HepG2 (cell line): ENCODE measurements at regions not wholly inside any gene's neighbourhood (a gene's known extent, or its start where the extent isn't known, plus 50 kb on each side); places are given as distances from the start of the nearest gene placed in this dataset.

ENCODE experiments used
- ATAC-seq: fragments of 200-7000 bp; cut with Tn5 transposase; 3 replicates; pipeline ENCODE4 v1.9.1; 2020; ENCODE audit warnings: mild to moderate bottlenecking, moderate library complexity
- BruUV-seq: library from RNA; stranded (reverse); fragments of 400-500 nt; replicated peaks from 2 replicates; lab custom pipeline; 2021; lab: Mats Ljungman, UMichigan
- CTCF ChIA-PET: fragments of 300-600 bp; formaldehyde crosslinking; extraction: SDS; loops from one replicate; lab custom pipeline; 2021; ENCODE audit warnings: low total read pairs, inconsistent platforms, low intra/inter-chr PET ratio; lab: Yijun Ruan, JAX
- POLR2A ChIA-PET: fragments of 350-600 bp; sonication (Branson Sonifier 250); formaldehyde crosslinking; loops from one replicate; lab custom pipeline; 2020; ENCODE audit warnings: antibody characterized with exemption, inconsistent platforms; lab: Yijun Ruan, JAX
- DNase-seq: peaks from one replicate; pipeline ENCODE4 v3.0.0-alpha.2; 2015; ENCODE audit warnings: low spot score
- FAIRE-seq: peaks from 3 replicates; lab custom pipeline; 2011; peaks lifted over from hg19 to GRCh38; lab: Jason Lieb, UNC
- H2AFZ ChIP-seq: one replicate; pipeline ENCODE4 v1.6.1; 2011; ENCODE audit warnings: low read length, inconsistent platforms
- H3K27ac ChIP-seq: fragments of 300-600 bp; 3 replicates; pipeline ENCODE4 v1.8.0; 2011; ENCODE audit warnings: mixed run types, mild to moderate bottlenecking, mixed read lengths, low read length, inconsistent platforms; ENCODE audit not compliant: insufficient read depth; ENCODE audit errors: extremely low read length
- H3K27me3 ChIP-seq, 2 experiments: fragments of 200-600 bp in 1 of 2; 2 replicates in 1 of 2; 3 replicates in 1 of 2; pipeline versions ENCODE4 v1.6.0 to v1.8.0; 2011; ENCODE audit warnings: low read length in 2 of 2, mild to moderate bottlenecking in 2 of 2, moderate library complexity in 2 of 2, inconsistent platforms in 1 of 2; ENCODE audit not compliant: insufficient read depth in 2 of 2, control insufficient read depth in 1 of 2
- H3K36me3 ChIP-seq, 2 experiments: fragments of 200-600 bp in 1 of 2; replicated peaks in 1 of 2; 2 replicates in 1 of 2; 3 replicates in 1 of 2; pipeline versions ENCODE4 v1.5.1 to v1.8.0; 2011; ENCODE audit warnings: low read length in 2 of 2, inconsistent platforms in 1 of 2; ENCODE audit not compliant: insufficient read depth in 2 of 2, control insufficient read depth in 1 of 2
- H3K4me1 ChIP-seq: 2 replicates; pipeline ENCODE4 v1.5.1; 2012; ENCODE audit warnings: low read length, inconsistent platforms; ENCODE audit not compliant: insufficient read depth
- H3K4me2 ChIP-seq: 2 replicates; pipeline ENCODE4 v1.6.0; 2011; ENCODE audit warnings: low read depth, low read length, inconsistent platforms
- H3K4me3 ChIP-seq, 3 experiments: fragments of 200-600 bp in 1 of 3; sonication (generic), shearing (Covaris generic) in 1 of 3; replicated peaks in 1 of 3; 2 replicates each; pipeline ENCODE4 v1.5.1; 2011 to 2016; ENCODE audit warnings: low read length in 3 of 3, inconsistent platforms in 2 of 3, low read depth in 2 of 3, mild to moderate bottlenecking in 2 of 3, control low read depth in 1 of 3, mixed read lengths in 1 of 3; ENCODE audit not compliant: insufficient read depth in 1 of 3
- H3K79me2 ChIP-seq: one replicate; pipeline ENCODE4 v1.6.1; 2011; ENCODE audit warnings: low read length, inconsistent platforms; ENCODE audit not compliant: insufficient read depth
- H3K9ac ChIP-seq: 2 replicates; pipeline ENCODE4 v1.6.0; 2011; ENCODE audit warnings: mild to moderate bottlenecking, low read depth, low read length, inconsistent platforms; ENCODE audit not compliant: insufficient read depth
- H3K9me3 ChIP-seq: 2 replicates; pipeline ENCODE4 v1.5.1; 2012; ENCODE audit warnings: mild to moderate bottlenecking, low read length
- H4K20me1 ChIP-seq: 2 replicates; pipeline ENCODE4 v1.6.0; 2011; ENCODE audit warnings: inconsistent platforms, mild to moderate bottlenecking, low read length, moderate library complexity; ENCODE audit not compliant: insufficient read depth
- ARNT ChIP-seq: fragments of 450-650 bp; IDR thresholded peaks from 2 replicates; pipeline ENCODE4 v1.6.1; 2017
- ATF7 ChIP-seq, 2 experiments: fragments of 450-650 bp in 1 of 2; sonication (generic) in 1 of 2; formaldehyde crosslinking in 1 of 2; IDR thresholded peaks; 2 replicates each; pipeline versions ENCODE4 v1.4.0 to v1.6.1; 2016 to 2020; ENCODE audit warnings: antibody characterized with exemption in 1 of 2, mild to moderate bottlenecking in 1 of 2, missing genetic modification reagents in 1 of 2
- CHD2 ChIP-seq: IDR thresholded peaks from 2 replicates; pipeline ENCODE4 v1.6.1; 2011; ENCODE audit warnings: low read depth, low read length, improper control_type of control experiment
- HNRNPK ChIP-seq: fragments of 200-400 bp; formaldehyde crosslinking; IDR thresholded peaks from 2 replicates; pipeline ENCODE4 v1.6.1; 2018; ENCODE audit warnings: low read length, low read depth, moderate library complexity, mild to moderate bottlenecking; ENCODE audit not compliant: poor library complexity, severe bottlenecking
- KAT8 ChIP-seq: IDR thresholded peaks from 2 replicates; pipeline ENCODE4 v1.6.1; 2016; ENCODE audit warnings: missing genetic modification reagents, missing compliant biosample characterization
- MAFF ChIP-seq: IDR thresholded peaks from 2 replicates; pipeline ENCODE4 v1.6.1; 2011; ENCODE audit warnings: low read depth, low read length, improper control_type of control experiment
- MAFK ChIP-seq, 2 experiments: IDR thresholded peaks in 1 of 2; conservative IDR thresholded peaks in 1 of 2; 2 replicates each; pipeline ENCODE4 v1.6.1; 2011; ENCODE audit warnings: improper control_type of control experiment in 2 of 2, low read length in 2 of 2
- MIER2 ChIP-seq: IDR thresholded peaks from 2 replicates; pipeline ENCODE4 v1.6.1; 2016; ENCODE audit warnings: missing biosample characterization, missing genetic modification reagents
- PRPF4 ChIP-seq: fragments of 200-400 bp; formaldehyde crosslinking; IDR thresholded peaks from 2 replicates; pipeline ENCODE4 v1.6.1; 2016; ENCODE audit warnings: low read length, low read depth; ENCODE audit not compliant: poor library complexity, severe bottlenecking
- TBX2 ChIP-seq: sonication (generic); formaldehyde crosslinking; IDR thresholded peaks from 2 replicates; pipeline ENCODE4 v1.5.0; 2020; ENCODE audit warnings: missing genetic modification reagents, mild to moderate bottlenecking, borderline replicate concordance
- TCF7L2 ChIP-seq: IDR thresholded peaks from 2 replicates; pipeline ENCODE4 v1.6.1; 2011; ENCODE audit warnings: mild to moderate bottlenecking, low read depth, low read length, moderate library complexity
- THAP11 ChIP-seq: IDR thresholded peaks from 2 replicates; pipeline ENCODE4 v1.6.1; 2016; ENCODE audit warnings: missing biosample characterization, missing genetic modification reagents
- ZNF12 ChIP-seq: sonication (generic); formaldehyde crosslinking; IDR thresholded peaks from 2 replicates; pipeline ENCODE4 v1.5.0; 2020; ENCODE audit warnings: missing genetic modification reagents
- WGBS: methylation state at CpG from one replicate; pipeline ENCODE4 v1.1.6; 2017; ENCODE audit warnings: low lambda C conversion rate; 5-methylcytosine and 5-hydroxymethylcytosine counted together
- in situ Hi-C: cut with HindIII; loops from 2 replicates; pipeline ENCODE4 v1.10.0; 2017; ENCODE audit warnings: low pct_unique_long_range_greater_than_20kb; ENCODE audit not compliant: extremely low pct_ligation_motif_present
- intact Hi-C: fragments of 100-400 bp; cut with micrococcal nuclease; formaldehyde crosslinking; loops from one replicate; pipeline ENCODE4 v1.10.0; 2022; ENCODE audit not compliant: unreplicated experiment
- TF ChIP-seq, protein P1 (sequence below): sonication (generic); formaldehyde crosslinking; conservative IDR thresholded peaks from 2 replicates; pipeline ENCODE4 v1.8.1; 2023; ENCODE audit warnings: missing genetic modification reagents

DNA sequence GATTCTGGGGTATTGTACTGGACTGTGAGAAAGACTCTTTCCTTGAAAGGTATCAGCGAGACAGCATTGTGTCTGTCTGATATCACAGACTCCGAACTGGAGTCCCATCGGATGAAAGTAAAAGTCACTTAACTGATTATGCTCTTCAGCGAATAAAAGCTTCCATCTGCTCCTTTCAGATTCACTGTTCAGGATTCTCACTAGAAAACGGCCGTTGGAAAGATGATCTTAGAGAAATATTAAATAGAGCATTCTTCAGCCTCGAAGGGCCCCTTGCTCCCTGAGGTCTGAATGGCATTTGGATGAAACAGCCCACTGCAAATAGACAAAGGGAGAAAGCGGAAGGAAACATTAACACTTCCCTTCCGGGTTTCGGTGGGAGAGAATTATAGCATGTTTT is 416.2 kb upstream of the PRKX start:
- FAIRE-seq = no peak
- in situ Hi-C loops = no loop called here

GRCh38 chrX:4118666-4119530 is 405.4 kb upstream of the PRKX start:
- no peak for FAIRE-seq
- DNase-seq = no peak
- Histone ChIP-seq H3K36me3 (no peaks in the 10 kb centered on the region), H3K9me3 (no peaks in the 10 kb centered on the region), H3K27ac (no peak overlapping the region), H3K79me2 (no peaks in the 10 kb centered on the region), H3K4me2 (no peak overlapping the region), H3K9ac (no peak overlapping the region), H3K4me1 (no peaks in the 10 kb centered on the region), H4K20me1 (no peaks in the 10 kb centered on the region), H3K27me3 (no peaks in the 10 kb centered on the region), H2AFZ (no peak overlapping the region), H3K4me3 (no peak overlapping the region)
- in situ Hi-C loops = no loop called here
- 41% methylated on average over 8 of the region's 8 CpGs for WGBS
- no peak for ATAC-seq
- TF ChIP-seq TCF7L2 (no peak), HNRNPK (peak; percentile 78), MAFK (conservative IDR thresholded peaks at IDR 0.05 in 1 of 2, IDR thresholded peaks at IDR 0.05 in 1 of 2; ENCODE audit: low read length in 2 of 2) (peak; percentile 78 to 86), MAFF (peak; percentile 91)
- BruUV-seq = no TSS peak
- ChIA-PET POLR2A (no interaction called here), CTCF (no interaction called here)
- intact Hi-C loops = no loop called here

More for the DNA sequence above, 416.2 kb upstream of the PRKX start:
- POLR2A ChIA-PET = no interaction called here
- intact Hi-C loops = no loop called here
- no peak overlapping the region for H3K9ac ChIP-seq
- TF ChIP-seq TBX2 (CRISPR knock-in tag) = no peak
- TF ChIP-seq, protein P1, sequence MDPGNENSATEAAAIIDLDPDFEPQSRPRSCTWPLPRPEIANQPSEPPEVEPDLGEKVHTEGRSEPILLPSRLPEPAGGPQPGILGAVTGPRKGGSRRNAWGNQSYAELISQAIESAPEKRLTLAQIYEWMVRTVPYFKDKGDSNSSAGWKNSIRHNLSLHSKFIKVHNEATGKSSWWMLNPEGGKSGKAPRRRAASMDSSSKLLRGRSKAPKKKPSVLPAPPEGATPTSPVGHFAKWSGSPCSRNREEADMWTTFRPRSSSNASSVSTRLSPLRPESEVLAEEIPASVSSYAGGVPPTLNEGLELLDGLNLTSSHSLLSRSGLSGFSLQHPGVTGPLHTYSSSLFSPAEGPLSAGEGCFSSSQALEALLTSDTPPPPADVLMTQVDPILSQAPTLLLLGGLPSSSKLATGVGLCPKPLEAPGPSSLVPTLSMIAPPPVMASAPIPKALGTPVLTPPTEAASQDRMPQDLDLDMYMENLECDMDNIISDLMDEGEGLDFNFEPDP = no peak
- no peak for TF ChIP-seq ATF7 (IDR thresholded peaks at IDR 0.05)
- no peak for TF ChIP-seq ATF7 (CRISPR knock-in tag; IDR thresholded peaks at IDR 0.05)
- TF ChIP-seq PRPF4 = no peak
- no peak for TF ChIP-seq ARNT
- TF ChIP-seq ZNF12 (CRISPR knock-in tag) = no peak
- TF ChIP-seq THAP11 = no peak
- no peak for TF ChIP-seq KAT8 (CRISPR knock-in tag)
- TF ChIP-seq CHD2 = no peak
- no peak for TF ChIP-seq MIER2 (CRISPR knock-in tag)
- TF ChIP-seq, all 625 proteins: peak for 0
- Histone ChIP-seq H2AFZ (no peak overlapping the region), H3K4me1 (no peaks in the 10 kb centered on the region), H3K4me2 (no peak overlapping the region), H3K36me3 (no peaks in the 10 kb centered on the region), H4K20me1 (no peaks in the 10 kb centered on the region), H3K79me2 (no peaks in the 10 kb centered on the region), H3K4me3 (no peak overlapping the region), H3K9me3 (no peaks in the 10 kb centered on the region), H3K27ac (no peak overlapping the region), H3K27me3 (no peaks in the 10 kb centered on the region)
- ATAC-seq (no peak), DNase-seq (no peak)
- no TSS peak for BruUV-seq
- 0% methylated on average over 6 of the region's 10 CpGs for WGBS
- CTCF ChIA-PET = no interaction called here
